ENCODE measurements at regions not wholly inside any gene's neighbourhood (a gene's known extent, or its start where the extent isn't known, plus 50 kb on each side); places are given as distances from the start of the nearest gene placed in this dataset.

DNA sequence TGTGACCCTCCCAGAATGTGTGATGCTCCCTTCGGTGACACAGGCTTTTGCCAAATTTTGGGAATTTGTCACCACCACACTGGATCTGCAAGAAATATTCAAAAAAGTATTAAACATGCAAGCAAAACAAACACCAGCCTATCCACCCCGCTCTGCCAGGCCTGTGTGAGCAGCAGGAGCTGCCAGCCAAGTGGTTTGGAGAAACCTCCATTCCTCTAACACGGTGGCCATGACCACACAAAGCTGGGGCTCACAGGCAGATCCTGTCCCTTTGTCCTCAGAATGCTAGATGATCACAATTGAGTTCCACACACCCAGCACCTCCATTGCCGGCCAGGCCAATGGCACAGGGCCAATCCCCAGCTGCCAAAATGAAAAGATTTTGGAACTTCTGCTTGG is 261.9 kb upstream of the PPP2R2D start:
- DNase-seq, result no peak

DNA sequence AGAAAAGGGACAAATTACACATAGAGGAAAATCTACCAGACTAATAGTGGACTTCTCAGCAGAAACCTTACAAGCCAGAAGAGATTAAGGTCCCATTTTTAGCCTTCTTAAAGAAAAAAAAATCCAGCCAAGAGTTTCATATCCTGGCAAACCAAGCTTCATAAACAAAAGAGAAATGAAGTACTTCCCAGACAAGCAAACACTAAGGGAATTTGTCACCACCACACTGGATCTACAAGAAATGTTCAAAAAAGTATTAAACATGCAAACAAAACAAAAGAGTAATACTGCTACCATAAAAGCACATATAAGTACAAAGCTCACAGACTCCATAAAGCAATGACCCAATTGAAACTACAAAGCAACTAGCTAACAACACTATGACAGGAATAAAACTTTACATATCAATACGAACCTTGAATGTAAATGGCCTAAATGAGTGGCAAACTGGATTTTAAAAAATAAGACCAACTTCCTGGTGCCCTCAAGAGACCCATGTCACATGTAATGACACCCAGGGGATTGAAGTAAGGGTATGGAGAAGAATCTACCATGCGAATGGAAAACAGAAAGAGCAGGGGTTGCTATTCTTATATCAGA is 260.7 kb upstream of the PPP2R2D start:
- DNase-seq, result no peak

DNA sequence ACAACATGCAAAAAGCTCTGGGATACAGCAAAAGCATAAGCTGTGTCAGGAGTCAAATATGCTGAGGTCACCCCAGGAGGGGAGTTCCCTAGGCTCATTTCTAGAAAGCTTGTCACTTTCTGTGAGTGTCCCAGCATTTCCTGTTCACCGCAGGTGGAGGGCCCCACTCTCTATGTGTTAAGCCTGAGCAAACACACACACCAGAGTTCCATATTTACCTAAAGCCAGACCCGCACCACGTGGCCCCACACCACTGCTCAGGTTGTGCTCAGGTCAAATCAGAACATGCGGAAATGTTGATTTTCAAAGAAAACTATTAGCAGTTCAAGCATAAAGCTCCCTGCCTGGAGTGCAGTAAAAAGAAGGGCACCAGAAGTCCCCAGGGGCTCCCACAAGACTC is 259.6 kb upstream of the PPP2R2D start:
- no peak for DNase-seq

DNA sequence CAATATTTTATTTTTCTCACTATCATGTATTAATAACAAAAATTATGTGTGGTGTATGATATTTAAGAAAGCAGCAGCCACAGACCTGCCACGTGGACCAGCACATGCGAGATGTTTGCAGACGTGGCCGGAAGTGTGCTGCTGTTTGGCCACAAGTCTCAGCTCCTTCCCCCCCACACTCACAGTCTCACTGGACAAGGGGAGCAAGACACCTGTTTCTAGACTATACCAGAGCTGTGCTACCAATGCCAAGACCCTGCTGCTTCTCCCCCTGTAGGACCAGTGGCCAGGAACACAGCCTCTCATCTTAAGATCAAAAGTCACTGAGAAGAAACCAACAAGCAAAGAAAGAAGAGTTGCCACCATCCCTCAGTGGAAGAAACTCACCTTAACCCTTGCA is 258.9 kb upstream of the PPP2R2D start:
- DNase-seq, result no peak

DNA sequence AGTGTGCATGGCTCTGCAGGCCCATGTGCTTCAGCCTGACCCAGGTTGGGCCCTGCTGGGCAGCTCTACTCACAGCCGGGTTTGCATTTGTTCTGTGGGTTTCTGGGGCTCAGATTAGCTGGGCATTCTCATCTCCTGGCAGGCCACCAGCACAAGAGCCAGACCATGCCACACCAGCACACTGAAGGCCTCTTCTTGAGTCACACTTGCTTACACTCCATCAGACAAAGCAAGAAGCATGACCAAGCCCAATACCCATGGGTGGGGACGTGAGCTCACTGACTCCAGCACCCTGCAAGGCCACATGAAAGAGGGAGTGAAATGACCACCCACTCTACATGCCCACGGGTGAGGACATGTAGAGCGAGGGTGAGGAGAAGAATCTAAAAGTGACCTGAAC is 257.8 kb upstream of the PPP2R2D start:
- no peak for DNase-seq

- DNase-seq, result no peak
Observed at GRCh38 chr10:131644289-131644688, 256.5 kb upstream of the PPP2R2D start.

DNA sequence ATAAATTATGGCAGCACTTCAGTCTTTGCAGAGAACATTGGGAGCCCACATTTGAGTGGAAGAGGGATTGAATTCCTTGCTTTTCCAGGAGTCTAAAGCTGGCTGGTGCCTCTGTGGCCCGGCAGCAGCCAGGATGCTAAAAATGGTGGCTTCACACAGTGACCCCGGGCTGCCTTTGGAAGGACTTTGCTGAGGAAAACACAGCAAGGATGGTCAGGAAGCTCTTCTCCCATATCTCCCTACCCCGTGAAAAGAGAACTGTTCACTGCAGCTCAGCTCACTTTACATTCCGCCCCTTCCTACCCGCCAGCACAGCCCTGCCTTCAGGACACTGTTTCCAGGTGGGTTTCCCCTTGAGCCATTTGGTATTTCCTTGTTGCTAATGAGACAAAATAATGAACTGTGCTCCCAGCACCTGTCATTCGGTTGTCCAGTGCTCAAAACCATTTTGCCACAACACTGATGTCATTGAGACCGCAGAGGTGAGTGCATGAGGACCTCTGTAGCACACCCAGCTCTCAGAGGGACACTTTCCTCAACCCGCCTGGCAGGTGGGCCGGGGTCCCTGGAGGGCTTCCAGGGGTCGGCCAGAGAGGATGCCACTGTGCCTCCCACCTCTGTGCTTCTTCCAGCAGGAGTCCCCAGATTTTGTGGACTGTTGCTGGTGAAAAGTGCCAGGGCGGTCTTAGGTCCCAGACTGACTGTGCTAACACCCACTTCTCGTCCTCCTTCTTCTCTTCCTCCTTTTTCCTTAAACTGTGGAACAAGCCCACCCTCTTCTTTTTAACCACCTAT is 255.7 kb upstream of the PPP2R2D start:
- DNase-seq, result no peak

GRCh38 chr10:131645756-131646155 is 255.1 kb upstream of the PPP2R2D start:
- DNase-seq, result no peak

DNA sequence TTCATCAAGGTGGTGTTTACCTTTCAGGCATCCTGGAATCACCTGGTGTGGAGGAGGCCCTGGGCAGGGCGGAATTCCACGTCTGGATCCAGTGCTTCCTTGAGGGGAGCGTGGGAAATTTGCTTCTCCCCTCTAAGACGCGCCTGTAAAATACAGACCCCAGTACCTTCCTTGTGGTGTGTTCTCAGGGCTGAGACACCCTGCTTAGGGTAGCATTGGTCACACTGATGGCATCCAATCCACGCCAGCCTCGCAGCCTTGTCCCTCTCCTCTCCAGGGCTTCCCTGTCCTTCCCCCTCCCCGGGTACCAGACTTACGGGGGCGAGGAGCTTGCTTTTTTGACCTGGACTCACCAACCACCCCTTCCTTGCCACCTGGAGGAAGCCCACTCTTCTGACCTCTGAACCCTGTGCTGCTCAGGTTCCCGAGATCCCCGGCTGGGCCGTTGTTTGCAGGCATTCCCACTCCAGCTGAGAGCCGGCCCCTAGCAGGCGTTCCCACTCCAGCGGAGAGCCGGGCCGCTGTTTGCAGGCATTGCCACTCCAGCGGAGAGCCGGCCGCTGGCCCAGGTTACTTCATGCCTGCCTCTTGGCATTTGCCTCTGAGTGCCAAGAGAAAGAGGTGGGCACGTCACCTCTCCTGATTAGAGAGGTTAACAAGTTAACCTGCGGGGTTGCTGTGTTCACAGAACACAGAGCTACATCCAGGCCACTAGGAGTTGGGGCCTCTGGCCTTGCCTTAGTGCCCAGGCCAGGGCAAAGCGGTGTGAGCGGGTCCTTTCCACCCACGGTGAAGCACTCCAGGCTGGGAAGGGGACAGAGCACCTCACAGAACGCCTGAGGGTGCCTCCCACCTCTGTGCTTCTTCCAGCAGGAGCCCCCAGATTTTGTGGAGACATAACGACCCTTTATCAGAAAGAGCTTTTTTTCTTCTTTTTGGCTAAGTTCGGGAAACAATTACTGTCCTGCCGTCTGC is 254.0 kb upstream of the PPP2R2D start:
- no peak for DNase-seq

GRCh38 chr10:131647789-131648188 is 253.0 kb upstream of the PPP2R2D start:
- DNase-seq, result no peak

DNA sequence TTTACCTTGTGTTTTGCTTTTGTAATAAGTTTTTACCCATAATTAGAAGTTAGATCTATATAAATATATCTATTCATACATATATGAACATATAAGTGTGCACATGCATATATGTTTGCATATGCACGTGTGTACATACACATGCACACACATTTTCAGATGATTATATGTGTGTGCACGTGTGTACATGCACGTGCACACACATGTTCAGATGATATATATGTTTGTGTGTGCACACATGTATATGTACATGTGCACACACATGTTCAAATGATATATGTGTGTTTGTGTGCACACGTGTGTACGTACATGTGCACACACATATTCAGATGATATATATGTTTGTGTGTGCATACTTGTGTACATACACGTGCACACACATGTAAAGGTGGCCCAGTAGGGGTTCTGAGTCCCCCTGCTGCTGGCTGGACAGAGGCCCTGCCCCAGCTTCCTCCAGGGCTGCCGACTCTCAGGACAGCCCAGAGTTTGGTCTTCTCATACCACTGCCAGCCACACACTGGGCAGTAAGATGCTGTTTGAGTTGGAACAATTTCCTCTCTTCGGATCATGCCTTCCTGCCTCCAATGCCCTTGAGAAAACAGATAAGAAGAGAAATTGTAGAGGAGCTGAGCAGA is 252.3 kb upstream of the PPP2R2D start:
- no peak for DNase-seq

- DNase-seq, result no peak
Observed at GRCh38 chr10:131649617-131650016, 251.2 kb upstream of the PPP2R2D start.

GRCh38 chr10:131650169-131650705 is 250.6 kb upstream of the PPP2R2D start:
- DNase-seq, result no peak

- DNase-seq, result no peak
Observed at GRCh38 chr10:131650771-131651673, 249.8 kb upstream of the PPP2R2D start.

- no peak for DNase-seq
Observed at GRCh38 chr10:131651674-131652437, 249.0 kb upstream of the PPP2R2D start.

- DNase-seq, result no peak
Observed at GRCh38 chr10:131652438-131653139, 248.2 kb upstream of the PPP2R2D start.

DNA sequence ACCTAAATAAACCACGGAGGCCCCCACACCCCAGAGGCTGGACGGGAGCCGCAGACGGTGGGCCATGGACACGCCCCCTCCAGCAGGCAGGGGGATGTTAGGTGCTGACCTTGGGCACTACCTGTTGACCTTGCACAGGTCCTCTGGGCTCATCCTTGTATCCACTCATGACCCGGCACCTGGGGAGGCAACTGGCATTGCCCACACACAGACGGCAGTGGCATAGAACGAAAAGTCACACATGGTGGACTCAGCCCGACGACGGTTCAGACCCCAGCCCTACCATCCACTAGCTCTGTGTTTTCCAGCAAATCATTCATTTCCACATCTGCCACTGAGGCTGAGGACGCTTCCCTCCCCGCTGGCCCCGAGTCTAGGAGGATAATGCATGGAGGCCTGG is 247.7 kb upstream of the PPP2R2D start:
- no peak for DNase-seq

DNA sequence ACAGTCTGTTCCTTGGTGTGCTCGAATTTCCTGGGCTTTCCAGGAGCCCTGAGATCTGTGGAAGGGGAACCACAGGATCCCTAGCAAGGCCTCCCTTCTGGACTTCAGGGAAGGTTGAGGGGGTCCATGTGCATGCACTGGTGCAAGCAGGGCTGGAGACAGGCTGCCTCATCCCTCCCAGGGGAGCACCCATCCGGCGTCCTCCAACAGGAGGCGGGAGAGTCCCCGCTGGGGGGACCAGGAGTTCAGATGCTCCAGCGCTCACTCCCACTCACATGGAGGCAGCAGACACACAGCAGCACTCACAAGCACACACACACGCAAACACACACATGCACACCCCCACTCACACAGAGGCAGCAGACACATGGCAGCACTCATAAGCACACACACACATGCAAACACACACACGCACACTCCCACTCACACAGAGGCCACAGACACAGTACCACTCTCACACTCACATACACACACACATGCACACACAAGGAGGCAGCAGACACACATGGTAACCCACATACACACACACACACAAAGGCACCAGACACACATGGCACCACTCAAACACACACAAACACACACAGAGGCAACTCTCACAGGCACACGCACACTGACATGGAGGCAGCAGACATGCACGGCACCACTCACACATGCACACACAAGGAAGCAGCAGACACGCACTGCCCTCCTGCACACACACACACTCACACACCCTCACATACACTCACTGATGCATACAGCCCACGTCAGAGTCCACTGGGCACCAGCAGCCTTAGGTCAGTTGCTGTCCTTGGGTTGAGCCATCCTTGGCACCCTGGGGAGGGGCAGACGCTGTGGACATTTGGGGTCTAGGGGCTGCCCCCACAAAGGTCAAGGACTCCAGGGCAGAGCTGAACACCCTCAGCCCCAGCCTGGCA is 247.0 kb upstream of the PPP2R2D start:
- no peak for DNase-seq

DNA sequence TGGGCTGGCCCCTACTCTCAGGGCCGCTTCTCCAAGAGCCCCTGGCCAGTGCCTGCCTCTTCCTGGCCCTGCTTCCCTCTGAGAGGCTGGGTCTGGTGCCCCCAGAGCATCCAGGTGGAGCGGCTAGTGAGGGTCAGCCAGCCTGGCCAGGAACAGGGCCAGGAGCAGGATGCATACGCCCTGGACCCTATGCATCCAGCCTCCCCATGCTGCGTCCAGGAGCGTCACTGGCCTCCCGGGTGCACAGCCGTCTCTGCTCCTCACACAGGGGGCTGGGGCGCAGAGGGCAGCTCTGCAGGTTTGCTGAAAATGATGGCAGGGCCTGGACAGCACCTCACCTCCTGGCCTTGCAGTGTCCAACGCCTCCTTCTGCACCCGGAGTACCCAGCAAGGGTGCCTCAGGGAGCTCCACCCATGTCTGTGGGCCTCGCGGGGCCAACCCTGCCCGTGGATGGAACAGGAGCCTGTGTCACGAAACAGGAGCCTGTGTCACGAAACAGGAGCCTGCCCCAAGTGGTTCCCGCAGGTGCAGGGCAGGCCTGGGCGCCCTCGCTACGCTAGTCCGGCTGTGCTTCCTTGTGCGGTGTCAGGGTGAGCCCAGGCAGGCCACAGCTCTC is 246.2 kb upstream of the PPP2R2D start:
- no peak for DNase-seq

Measured in NCI-H2081 (cell line).